Uterus (tissue), 3 donors: ENCODE measurements at regions not wholly inside any gene's neighbourhood (a gene's known extent, or its start where the extent isn't known, plus 50 kb on each side); places are given as distances from the start of the nearest gene placed in this dataset.
A peak's percentile ranks its signal among the peaks of the same experiment; 100 is the strongest.

Source experiments
- DNase-seq, 2 donors: peaks; one replicate each; pipeline ENCODE4 v3.0.0-alpha.2; 2019 to 2020
- H3K27ac ChIP-seq, 2 donors: fragments of 200-600 bp; sonication (generic); 1 replicate in 1 of 2; 2 replicates in 1 of 2; pipeline ENCODE4 v1.5.1; 2016 to 2018
- H3K27me3 ChIP-seq, 2 donors: fragments of 200-600 bp; sonication (generic); one replicate each; pipeline ENCODE4 v1.5.1; 2018 to 2019; ENCODE audit warnings: control low read depth in 1 of 2
- H3K36me3 ChIP-seq, 2 donors: fragments of 200-600 bp; sonication (generic); one replicate each; pipeline ENCODE4 v1.5.1; 2019; ENCODE audit warnings: control low read depth in 1 of 2
- H3K4me1 ChIP-seq, 2 donors: fragments of 200-600 bp; sonication (generic); one replicate each; pipeline ENCODE4 v1.5.1; 2018 to 2019; ENCODE audit warnings: control low read depth in 1 of 2
- H3K4me3 ChIP-seq, 2 donors: fragments of 200-600 bp; sonication (generic); 1 replicate in 1 of 2; 2 replicates in 1 of 2; pipeline ENCODE4 v1.5.1; 2018 to 2019; ENCODE audit warnings: mild to moderate bottlenecking in 1 of 2
- H3K9me3 ChIP-seq, 2 donors: fragments of 200-600 bp; sonication (generic); one replicate each; pipeline ENCODE4 v1.5.1; 2019; ENCODE audit warnings: control low read depth in 1 of 2
- CTCF ChIP-seq, 4 experiments: fragments of 200-600 bp in 2 of 4; fragments of 450-650 bp in 2 of 4; sonication (generic) in 2 of 4; IDR thresholded peaks; one replicate each; pipeline ENCODE4 v1.5.1; 2016 to 2019; ENCODE audit warnings: antibody characterized with exemption in 4 of 4, mild to moderate bottlenecking in 2 of 4, moderate library complexity in 1 of 4
- POLR2A ChIP-seq, 2 donors: fragments of 450-650 bp; IDR thresholded peaks; one replicate each; pipeline ENCODE4 v1.6.1; 2016; ENCODE audit warnings: antibody characterized with exemption in 2 of 2, mild to moderate bottlenecking in 1 of 2, moderate library complexity in 1 of 2
- intact Hi-C: fragments of 100-400 bp; cut with DNase I; formaldehyde crosslinking; loops from one replicate; pipeline ENCODE4 v1.15.1; 2023; ENCODE audit warnings: low total_unique reads
- donor health status: DM: yes; HTN: yes; CAD: no.

DNA sequence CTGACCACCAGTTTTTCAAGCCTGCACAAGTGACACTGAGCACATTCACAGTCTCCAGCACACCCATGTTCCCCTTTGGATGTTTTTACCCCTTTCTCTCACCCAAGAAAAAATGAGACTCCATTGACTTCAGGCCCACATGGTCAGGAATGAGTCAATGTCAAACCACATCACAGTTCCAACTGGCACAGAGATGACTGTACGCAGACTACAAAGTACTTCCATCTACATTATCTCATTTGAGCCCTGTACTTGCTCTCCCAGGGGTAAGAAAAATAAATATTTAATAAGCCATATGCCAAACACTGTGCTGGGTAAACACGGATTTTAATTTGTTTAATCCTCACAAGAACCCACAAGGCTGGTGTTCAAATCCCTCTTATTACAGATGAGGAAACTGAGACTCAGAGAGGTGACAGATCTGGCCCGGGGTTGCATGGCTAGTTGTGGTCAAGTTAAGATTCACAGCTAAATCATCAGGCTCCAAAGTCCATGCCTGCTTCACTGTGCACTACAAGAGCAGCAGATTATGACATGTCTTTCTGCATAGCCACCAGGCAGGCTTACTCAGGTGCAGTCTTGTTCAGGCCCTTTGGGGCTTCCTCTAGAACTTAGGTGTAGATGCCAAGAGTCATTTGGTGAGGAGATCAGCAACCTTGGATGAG is 106.1 kb downstream of the TXNL1 start:
- no peaks in the 10 kb centered on the region for H3K9me3 ChIP-seq
- no peak overlapping the region for H3K4me3 ChIP-seq
- H3K36me3 ChIP-seq, result no peaks in the 10 kb centered on the region
- intact Hi-C loops, result no loop called here
- no peak overlapping the region for H3K27ac ChIP-seq
- no peak for TF ChIP-seq CTCF (IDR thresholded peaks at IDR 0.05)
- no peak for TF ChIP-seq POLR2A (IDR thresholded peaks at IDR 0.05)
- DNase-seq, result no peak
- no peaks in the 10 kb centered on the region for H3K27me3 ChIP-seq
- no peaks in the 10 kb centered on the region for H3K4me1 ChIP-seq

GRCh38 chr18:56522816-56523215 is 115.6 kb downstream of the TXNL1 start:
- intact Hi-C loops, result no loop called here
- Histone ChIP-seq H3K4me1 (no peaks in the 10 kb centered on the region), H3K9me3 (no peaks in the 10 kb centered on the region), H3K36me3 (no peaks in the 10 kb centered on the region), H3K27me3 (no peaks in the 10 kb centered on the region), H3K27ac (no peak overlapping the region), H3K4me3 (no peak overlapping the region)
- no peak for TF ChIP-seq CTCF (IDR thresholded peaks at IDR 0.05)
- no peak for TF ChIP-seq POLR2A (IDR thresholded peaks at IDR 0.05)
- DNase-seq, result no peak

DNA sequence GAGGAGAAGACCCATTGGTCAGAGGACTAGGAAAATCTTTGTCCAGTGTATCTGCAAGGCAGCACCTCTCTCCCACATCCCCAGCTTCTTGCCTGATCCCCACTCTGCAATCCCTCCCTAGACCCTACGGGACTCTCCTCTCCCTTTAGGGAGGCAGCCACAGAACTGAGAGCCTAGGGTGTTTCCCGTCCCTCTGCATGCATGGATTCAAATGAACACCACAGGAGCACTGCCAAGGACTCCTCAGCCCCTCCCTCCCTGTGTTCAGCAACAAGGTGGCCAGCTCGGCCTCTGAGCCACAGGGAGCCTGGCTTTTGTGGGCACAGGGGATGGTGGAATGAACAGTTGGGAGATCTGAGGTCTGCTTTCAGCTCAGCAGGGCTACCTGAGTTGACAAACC is 117.1 kb downstream of the TXNL1 start:
- H3K27me3 ChIP-seq, result no peaks in the 10 kb centered on the region
- H3K9me3 ChIP-seq, result no peaks in the 10 kb centered on the region
- no peak for DNase-seq
- H3K36me3 ChIP-seq, result no peaks in the 10 kb centered on the region
- H3K4me1 ChIP-seq, result no peaks in the 10 kb centered on the region
- no peak overlapping the region for H3K27ac ChIP-seq
- intact Hi-C loops, result no loop called here
- H3K4me3 ChIP-seq, result no peak overlapping the region
- TF ChIP-seq CTCF (IDR thresholded peaks at IDR 0.05), result no peak
- TF ChIP-seq POLR2A (IDR thresholded peaks at IDR 0.05), result no peak

- peak overlapping the region; percentile 62 to 68 for H3K27ac ChIP-seq
- no peak for DNase-seq
- no peaks in the 10 kb centered on the region for H3K4me1 ChIP-seq
- no peaks in the 10 kb centered on the region for H3K9me3 ChIP-seq
- no peak overlapping the region for H3K4me3 ChIP-seq
- H3K36me3 ChIP-seq, result no peaks in the 10 kb centered on the region
- TF ChIP-seq CTCF (IDR thresholded peaks at IDR 0.05), result no peak
- TF ChIP-seq POLR2A (IDR thresholded peaks at IDR 0.05), result no peak
- intact Hi-C loops, result no loop called here
- no peaks in the 10 kb centered on the region for H3K27me3 ChIP-seq
Measured at GRCh38 chr18:56517761-56518160, 120.6 kb downstream of the TXNL1 start.

DNA sequence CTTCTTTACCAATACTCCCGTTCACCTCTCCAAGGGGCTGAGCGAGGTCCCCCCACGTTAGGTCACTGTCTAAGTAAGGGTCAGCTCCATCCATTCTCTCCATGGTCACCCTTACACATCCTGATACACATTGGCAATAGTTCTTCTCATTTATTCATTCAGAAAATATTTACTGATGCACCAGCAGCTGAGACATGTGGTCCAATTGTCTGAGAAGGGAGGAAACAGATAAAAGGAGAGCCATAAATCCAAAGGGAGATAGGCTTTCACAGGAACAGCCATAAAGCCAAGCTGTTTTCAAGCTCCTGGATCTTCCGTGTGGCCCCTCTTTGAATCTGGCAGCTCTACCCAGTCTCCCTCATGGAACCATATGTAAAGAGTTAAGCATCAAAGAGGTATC is 121.2 kb downstream of the TXNL1 start:
- Histone ChIP-seq H3K4me3 (no peak overlapping the region), H3K4me1 (no peaks in the 10 kb centered on the region), H3K27me3 (no peaks in the 10 kb centered on the region), H3K9me3 (no peaks in the 10 kb centered on the region), H3K36me3 (no peaks in the 10 kb centered on the region), H3K27ac (peak overlapping the region; percentile 62 to 68)
- intact Hi-C loops, result no loop called here
- TF ChIP-seq CTCF (IDR thresholded peaks at IDR 0.05) (no peak), POLR2A (IDR thresholded peaks at IDR 0.05) (no peak)
- peak in 1 of 2 donors; percentile 17 for DNase-seq
